HEK293 (cell line): ENCODE measurements at regions not wholly inside any gene's neighbourhood (a gene's known extent, or its start where the extent isn't known, plus 50 kb on each side); places are given as distances from the start of the nearest gene placed in this dataset.

Experiments
- CTCF ChIA-PET: fragments of 350-600 bp; formaldehyde crosslinking; extraction: SDS; loops from one replicate; lab custom pipeline; 2021; ENCODE audit warnings: antibody characterized with exemption; lab: Yijun Ruan, JAX
- POLR2A ChIA-PET: fragments of 300-600 bp; formaldehyde crosslinking; extraction: SDS; loops from one replicate; lab custom pipeline; 2020; ENCODE audit warnings: antibody characterized with exemption, inconsistent platforms; lab: Yijun Ruan, JAX
- H3K27ac ChIP-seq: fragments of 200-500 bp; sonication (Bioruptor generic); 2 replicates; pipeline ENCODE4 v1.5.1; 2014; ENCODE audit warnings: low read depth, low read length, control low read depth, inconsistent platforms; ENCODE audit errors: extremely low read depth
- H3K36me3 ChIP-seq, 2 experiments: fragments of 200-500 bp in 1 of 2; sonication (Bioruptor generic) in 1 of 2; 1 replicate in 1 of 2; 2 replicates in 1 of 2; pipeline ENCODE4 v1.5.1; 2014 to 2017; ENCODE audit warnings: inconsistent platforms in 2 of 2, low read length in 2 of 2; ENCODE audit not compliant: control insufficient read depth in 2 of 2, insufficient read depth in 1 of 2
- H3K4me1 ChIP-seq: fragments of 200-500 bp; sonication (Bioruptor generic); 2 replicates; pipeline ENCODE4 v1.5.1; 2014; ENCODE audit warnings: mild to moderate bottlenecking, low read length, inconsistent platforms; ENCODE audit not compliant: control insufficient read depth, insufficient read depth
- H3K4me3 ChIP-seq: 2 replicates; pipeline ENCODE4 v1.5.1; 2011; ENCODE audit warnings: low read depth, mild to moderate bottlenecking, control low read depth, low read length, moderate library complexity
- H3K9me3 ChIP-seq: fragments of 200-500 bp; sonication (Bioruptor generic); 2 replicates; pipeline ENCODE4 v1.5.1; 2014; ENCODE audit warnings: low read depth, low read length, inconsistent platforms; ENCODE audit not compliant: control insufficient read depth, insufficient read depth
- BCL11B ChIP-seq: fragments of 450-650 bp; formaldehyde crosslinking; IDR thresholded peaks from 2 replicates; pipeline ENCODE4 v1.5.1; 2016; ENCODE audit warnings: low read depth, missing biosample characterization, missing genetic modification characterization
- BCL6B ChIP-seq: fragments of 450-650 bp; formaldehyde crosslinking; IDR thresholded peaks from 2 replicates; pipeline ENCODE4 v1.5.1; 2017; ENCODE audit warnings: missing biosample characterization, missing genetic modification characterization
- ELK4 ChIP-seq: IDR thresholded peaks from 2 replicates; pipeline ENCODE4 v1.6.1; 2011; ENCODE audit warnings: mild to moderate bottlenecking, low read depth, low read length, borderline replicate concordance
- FEZF1 ChIP-seq: fragments of 450-650 bp; formaldehyde crosslinking; IDR thresholded peaks from 2 replicates; pipeline ENCODE4 v1.5.1; 2016; ENCODE audit warnings: missing biosample characterization, missing genetic modification characterization
- REPIN1 ChIP-seq: fragments of 450-650 bp; formaldehyde crosslinking; IDR thresholded peaks from 2 replicates; pipeline ENCODE4 v1.5.1; 2017; ENCODE audit warnings: missing biosample characterization, missing genetic modification characterization, low read depth
- ZBTB11 ChIP-seq: fragments of 450-650 bp; formaldehyde crosslinking; conservative IDR thresholded peaks from 2 replicates; pipeline ENCODE4 v1.5.1; 2016; ENCODE audit warnings: low read depth, missing biosample characterization, missing genetic modification characterization
- ZFHX2 ChIP-seq: fragments of 450-650 bp; formaldehyde crosslinking; conservative IDR thresholded peaks from 2 replicates; pipeline ENCODE4 v1.5.1; 2016; ENCODE audit warnings: missing biosample characterization, missing genetic modification characterization
- ZFP41 ChIP-seq: fragments of 450-650 bp; formaldehyde crosslinking; IDR thresholded peaks from 2 replicates; pipeline ENCODE4 v1.5.1; 2016; ENCODE audit warnings: missing biosample characterization, missing genetic modification characterization, borderline replicate concordance
- ZNF146 ChIP-seq: fragments of 450-650 bp; formaldehyde crosslinking; IDR thresholded peaks from 2 replicates; pipeline ENCODE4 v1.5.1; 2016; ENCODE audit warnings: missing biosample characterization, missing genetic modification characterization
- ZNF19 ChIP-seq: fragments of 450-650 bp; formaldehyde crosslinking; IDR thresholded peaks from 2 replicates; pipeline ENCODE4; 2016; ENCODE audit warnings: missing biosample characterization, missing genetic modification characterization, low read depth
- ZNF266 ChIP-seq: fragments of 450-650 bp; formaldehyde crosslinking; IDR thresholded peaks from 2 replicates; pipeline ENCODE4 v1.5.1; 2016; ENCODE audit warnings: missing biosample characterization, missing genetic modification characterization, low read depth
- ZNF335 ChIP-seq: fragments of 450-650 bp; formaldehyde crosslinking; conservative IDR thresholded peaks from 2 replicates; pipeline ENCODE4 v1.5.1; 2016; ENCODE audit warnings: missing biosample characterization, missing genetic modification characterization
- ZNF423 ChIP-seq: fragments of 450-650 bp; formaldehyde crosslinking; IDR thresholded peaks from 2 replicates; pipeline ENCODE4 v1.5.1; 2016; ENCODE audit warnings: missing biosample characterization, missing genetic modification characterization
- ZNF449 ChIP-seq: fragments of 450-650 bp; formaldehyde crosslinking; IDR thresholded peaks from 2 replicates; pipeline ENCODE4 v1.5.1; 2017; ENCODE audit warnings: missing biosample characterization, mild to moderate bottlenecking, missing genetic modification characterization, moderate library complexity
- ZNF48 ChIP-seq: fragments of 450-650 bp; formaldehyde crosslinking; IDR thresholded peaks from 2 replicates; pipeline ENCODE4 v1.5.1; 2016; ENCODE audit warnings: missing biosample characterization, missing genetic modification characterization
- ZNF555 ChIP-seq: fragments of 450-650 bp; formaldehyde crosslinking; conservative IDR thresholded peaks from 2 replicates; pipeline ENCODE4 v1.5.1; 2017; ENCODE audit warnings: missing biosample characterization, mild to moderate bottlenecking, missing genetic modification characterization, inconsistent platforms
- ZNF561 ChIP-seq: fragments of 450-650 bp; IDR thresholded peaks from 2 replicates; pipeline ENCODE4 v1.5.1; 2018; ENCODE audit warnings: missing biosample characterization, missing genetic modification characterization, borderline replicate concordance
- ZNF626 ChIP-seq: fragments of 450-650 bp; sonication (Bioruptor Pico); formaldehyde crosslinking; IDR thresholded peaks from 2 replicates; pipeline ENCODE4 v1.5.1; 2018; ENCODE audit warnings: missing biosample characterization, missing genetic modification characterization, inconsistent platforms
- ZNF645 ChIP-seq: fragments of 450-650 bp; formaldehyde crosslinking; IDR thresholded peaks from 2 replicates; pipeline ENCODE4; 2016; ENCODE audit warnings: missing biosample characterization, missing genetic modification characterization
- ZNF670 ChIP-seq: fragments of 450-650 bp; formaldehyde crosslinking; IDR thresholded peaks from 2 replicates; pipeline ENCODE4 v1.5.1; 2016; ENCODE audit warnings: missing biosample characterization, missing genetic modification characterization, low read depth
- ZNF747 ChIP-seq: fragments of 450-650 bp; formaldehyde crosslinking; IDR thresholded peaks from 2 replicates; pipeline ENCODE4 v1.5.1; 2016; ENCODE audit warnings: missing biosample characterization, missing genetic modification characterization
- ZNF837 ChIP-seq: fragments of 450-650 bp; formaldehyde crosslinking; IDR thresholded peaks from 2 replicates; pipeline ENCODE4 v1.5.1; 2016; ENCODE audit warnings: missing biosample characterization, missing genetic modification characterization
- ZSCAN23 ChIP-seq: fragments of 450-650 bp; formaldehyde crosslinking; IDR thresholded peaks from 2 replicates; pipeline ENCODE4 v1.5.1; 2016; ENCODE audit warnings: missing biosample characterization, missing genetic modification characterization

- CTCF ChIA-PET = no interaction called here
- no peaks in the 10 kb centered on the region for H3K4me1 ChIP-seq
- no peak overlapping the region for H3K4me3 ChIP-seq
- TF ChIP-seq REPIN1 (tag by site-specific recombination) = no peak
- TF ChIP-seq ZSCAN23 (tag by site-specific recombination) = no peak
- no peak for TF ChIP-seq ZNF335
- no peak for TF ChIP-seq ZNF747 (tag by site-specific recombination)
- no peak for TF ChIP-seq BCL6B (tag by site-specific recombination)
- no peak for TF ChIP-seq ZNF555 (tag by site-specific recombination)
- no peak for TF ChIP-seq ZNF19 (tag by site-specific recombination)
- TF ChIP-seq ZNF837 (tag by site-specific recombination) = no peak
- TF ChIP-seq ZNF645 = no peak
- TF ChIP-seq ZNF449 (tag by site-specific recombination) = no peak
- TF ChIP-seq ZNF423 (tag by site-specific recombination) = no peak
- no peak for TF ChIP-seq ZFHX2 (tag by site-specific recombination)
- no peak for TF ChIP-seq ZNF48
- TF ChIP-seq ZNF561 (tag by site-specific recombination) = no peak
- no peak for TF ChIP-seq ZNF670 (tag by site-specific recombination)
- no peaks in the 10 kb centered on the region for H3K36me3 ChIP-seq
- POLR2A ChIA-PET = interaction anchor here (0.6 to 0.7 kb wide), 2 partner anchors 52 to 140 kb away, joined by 3 read pairs; no protein-coding TSS in a partner anchor
- no peak overlapping the region for H3K27ac ChIP-seq
- no peaks in the 10 kb centered on the region for H3K9me3 ChIP-seq
Observed at GRCh38 chr6:139713900-139714506, 339.6 kb upstream of the CITED2 start.

GRCh38 chr6:139713424-139713823 is 339.0 kb upstream of the CITED2 start:
- TF ChIP-seq BCL6B (tag by site-specific recombination) = no peak
- no peak for TF ChIP-seq ZNF146 (tag by site-specific recombination)
- no peak for TF ChIP-seq FEZF1 (tag by site-specific recombination)
- no peak for TF ChIP-seq ZNF266 (tag by site-specific recombination)
- TF ChIP-seq ZFP41 (tag by site-specific recombination) = no peak
- TF ChIP-seq ZNF626 (tag by site-specific recombination) = no peak
- no peak for TF ChIP-seq BCL11B (tag by site-specific recombination)
- TF ChIP-seq ELK4 = no peak
- no peak for TF ChIP-seq ZNF747 (tag by site-specific recombination)
- TF ChIP-seq ZNF449 (tag by site-specific recombination) = no peak
- no peak for TF ChIP-seq ZBTB11 (tag by site-specific recombination)
- ChIA-PET POLR2A (interaction anchor here (0.7 to 1.4 kb wide), 4 partner anchors 134 to 339 kb away, joined by 3 to 6 read pairs (median 4); partner anchors contain the start of gene CITED2), CTCF (no interaction called here)
- Histone ChIP-seq H3K27ac (no peak overlapping the region), H3K9me3 (no peaks in the 10 kb centered on the region), H3K36me3 (no peaks in the 10 kb centered on the region), H3K4me1 (no peaks in the 10 kb centered on the region; the same call in 1 of the 2 replicates), H3K4me3 (no peak overlapping the region)
